ENCODE measurements at regions not wholly inside any gene's neighbourhood (a gene's known extent, or its start where the extent isn't known, plus 50 kb on each side); places are given as distances from the start of the nearest gene placed in this dataset.

DNA sequence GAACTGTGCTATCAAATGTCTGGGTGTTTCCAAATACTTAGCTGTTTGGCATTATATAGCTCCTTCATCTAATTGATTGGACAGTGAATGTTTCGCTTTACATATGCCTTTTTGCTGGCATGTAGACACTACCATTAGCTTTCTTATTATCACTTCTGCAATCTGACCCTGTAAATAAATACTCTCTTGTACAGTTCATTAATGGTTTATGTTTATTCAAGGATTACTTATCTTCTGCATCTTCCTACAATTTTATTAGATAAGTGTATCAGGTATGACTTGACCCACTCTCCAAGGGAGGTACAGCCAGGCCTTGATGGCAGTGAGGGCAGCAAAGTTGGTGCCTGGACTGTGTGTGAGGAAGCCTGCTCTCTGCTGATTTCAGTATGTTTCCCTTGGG is 614.1 kb upstream of the SETBP1 start:
- TF ChIP-seq, protein P1, sequence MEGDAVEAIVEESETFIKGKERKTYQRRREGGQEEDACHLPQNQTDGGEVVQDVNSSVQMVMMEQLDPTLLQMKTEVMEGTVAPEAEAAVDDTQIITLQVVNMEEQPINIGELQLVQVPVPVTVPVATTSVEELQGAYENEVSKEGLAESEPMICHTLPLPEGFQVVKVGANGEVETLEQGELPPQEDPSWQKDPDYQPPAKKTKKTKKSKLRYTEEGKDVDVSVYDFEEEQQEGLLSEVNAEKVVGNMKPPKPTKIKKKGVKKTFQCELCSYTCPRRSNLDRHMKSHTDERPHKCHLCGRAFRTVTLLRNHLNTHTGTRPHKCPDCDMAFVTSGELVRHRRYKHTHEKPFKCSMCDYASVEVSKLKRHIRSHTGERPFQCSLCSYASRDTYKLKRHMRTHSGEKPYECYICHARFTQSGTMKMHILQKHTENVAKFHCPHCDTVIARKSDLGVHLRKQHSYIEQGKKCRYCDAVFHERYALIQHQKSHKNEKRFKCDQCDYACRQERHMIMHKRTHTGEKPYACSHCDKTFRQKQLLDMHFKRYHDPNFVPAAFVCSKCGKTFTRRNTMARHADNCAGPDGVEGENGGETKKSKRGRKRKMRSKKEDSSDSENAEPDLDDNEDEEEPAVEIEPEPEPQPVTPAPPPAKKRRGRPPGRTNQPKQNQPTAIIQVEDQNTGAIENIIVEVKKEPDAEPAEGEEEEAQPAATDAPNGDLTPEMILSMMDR (IDR thresholded peaks at IDR 0.05; ENCODE audit: control extremely low read depth, extremely low read depth): no peak
- no peak for ATAC-seq (ENCODE audit: insufficient read depth, low FRiP score)
- Histone ChIP-seq H3K9ac (ENCODE audit: insufficient read depth in 1 of 2, low read length in 2 of 2) (no peak overlapping the region), H3K36me3 (ENCODE audit: control insufficient read depth in 4 of 4, insufficient read depth in 4 of 4, low read length in 4 of 4) (no peaks in the 10 kb centered on the region), H3K27ac (ENCODE audit: low read depth in 1 of 2, low read length in 1 of 2) (no peak overlapping the region), H3K27me3 (ENCODE audit: control insufficient read depth in 3 of 3, insufficient read depth in 3 of 3, low read length in 2 of 3) (no peaks in the 10 kb centered on the region), H3K9me3 (ENCODE audit: control insufficient read depth in 4 of 4, insufficient read depth in 3 of 4, low read length in 3 of 4) (no peaks in the 10 kb centered on the region), H3K4me3 (no peak overlapping the region), H3K4me1 (ENCODE audit: control insufficient read depth in 5 of 5, insufficient read depth in 5 of 5, low read length in 5 of 5) (peaks cover 0 to 2% (median 0%) of the 10 kb centered on the region in 5 donors)
- WGBS, 2 donors: 95 to 96% methylated on average over 1 of the region's 1 CpG
- DNase-seq: no peak

DNA sequence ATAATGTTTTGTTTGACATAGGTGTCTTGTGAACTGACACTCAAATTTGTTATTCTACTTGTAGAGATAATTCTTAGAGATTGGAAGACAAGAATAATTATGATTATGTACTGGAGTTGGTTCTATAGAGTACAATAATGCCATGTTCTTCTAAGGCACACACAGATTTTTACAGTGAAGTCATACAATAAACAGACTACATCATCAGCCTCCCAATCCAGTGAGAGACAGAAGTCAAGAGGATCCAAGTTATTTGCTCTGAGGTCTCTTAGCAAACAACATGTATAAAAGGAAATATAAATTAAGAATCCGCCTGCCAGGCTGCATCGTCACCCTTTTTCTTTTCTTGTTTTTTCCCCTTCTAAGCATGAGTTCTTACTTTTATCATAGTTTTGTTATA is 613.5 kb upstream of the SETBP1 start:
- peaks cover 0 to 2% (median 0%) of the 10 kb centered on the region in 5 donors for H3K4me1 ChIP-seq (ENCODE audit: control insufficient read depth in 5 of 5, insufficient read depth in 5 of 5, low read length in 5 of 5)
- ATAC-seq (ENCODE audit: insufficient read depth, low FRiP score): no peak
- no peak for DNase-seq
- no peaks in the 10 kb centered on the region for H3K27me3 ChIP-seq (ENCODE audit: control insufficient read depth in 3 of 3, insufficient read depth in 3 of 3, low read length in 2 of 3)
- H3K9ac ChIP-seq (ENCODE audit: insufficient read depth in 1 of 2, low read length in 2 of 2): no peak overlapping the region
- no peak overlapping the region for H3K27ac ChIP-seq (ENCODE audit: low read depth in 1 of 2, low read length in 1 of 2)
- H3K9me3 ChIP-seq (ENCODE audit: control insufficient read depth in 4 of 4, insufficient read depth in 3 of 4, low read length in 3 of 4): no peaks in the 10 kb centered on the region
- WGBS, 2 donors: 84 to 91% methylated on average over 2 of the region's 2 CpGs
- no peak overlapping the region for H3K4me3 ChIP-seq
- TF ChIP-seq, protein P1 (IDR thresholded peaks at IDR 0.05; ENCODE audit: control extremely low read depth, extremely low read depth): no peak
- H3K36me3 ChIP-seq (ENCODE audit: control insufficient read depth in 4 of 4, insufficient read depth in 4 of 4, low read length in 4 of 4): no peaks in the 10 kb centered on the region

DNA sequence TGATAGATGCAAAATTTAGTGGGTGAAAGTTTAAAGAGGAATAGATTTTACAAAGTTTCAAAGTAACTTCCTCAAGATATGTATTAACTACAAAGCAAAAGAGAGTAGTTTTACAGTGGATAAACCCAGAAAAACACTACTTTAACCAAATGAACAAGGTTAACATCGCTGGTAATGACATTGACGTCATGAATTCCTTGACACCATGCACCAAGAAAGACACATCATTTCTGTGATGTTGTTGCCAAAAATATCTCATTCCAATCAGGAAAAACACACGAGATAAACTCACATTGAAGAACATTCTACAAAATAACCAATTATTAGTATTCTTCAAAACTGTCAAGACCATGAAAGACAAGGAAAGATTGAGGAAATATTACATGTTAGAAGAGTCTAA is 605.6 kb upstream of the SETBP1 start:
- H3K36me3 ChIP-seq (ENCODE audit: control insufficient read depth in 4 of 4, insufficient read depth in 4 of 4, low read length in 4 of 4): no peaks in the 10 kb centered on the region
- H3K27me3 ChIP-seq (ENCODE audit: control insufficient read depth in 3 of 3, insufficient read depth in 3 of 3, low read length in 2 of 3): no peaks in the 10 kb centered on the region
- ATAC-seq (ENCODE audit: insufficient read depth, low FRiP score): no peak
- no peaks in the 10 kb centered on the region for H3K9me3 ChIP-seq (ENCODE audit: control insufficient read depth in 4 of 4, insufficient read depth in 3 of 4, low read length in 3 of 4)
- H3K4me3 ChIP-seq: no peak overlapping the region
- TF ChIP-seq, protein P1 (IDR thresholded peaks at IDR 0.05; ENCODE audit: control extremely low read depth, extremely low read depth): no peak
- H3K9ac ChIP-seq (ENCODE audit: insufficient read depth in 1 of 2, low read length in 2 of 2): no peak overlapping the region
- no peak overlapping the region for H3K27ac ChIP-seq (ENCODE audit: low read depth in 1 of 2, low read length in 1 of 2)
- 69 to 85% methylated on average over 3 of the region's 3 CpGs for WGBS, 2 donors
- no peak for DNase-seq
- no peaks in the 10 kb centered on the region for H3K4me1 ChIP-seq (ENCODE audit: control insufficient read depth in 5 of 5, insufficient read depth in 5 of 5, low read length in 5 of 5)

DNA sequence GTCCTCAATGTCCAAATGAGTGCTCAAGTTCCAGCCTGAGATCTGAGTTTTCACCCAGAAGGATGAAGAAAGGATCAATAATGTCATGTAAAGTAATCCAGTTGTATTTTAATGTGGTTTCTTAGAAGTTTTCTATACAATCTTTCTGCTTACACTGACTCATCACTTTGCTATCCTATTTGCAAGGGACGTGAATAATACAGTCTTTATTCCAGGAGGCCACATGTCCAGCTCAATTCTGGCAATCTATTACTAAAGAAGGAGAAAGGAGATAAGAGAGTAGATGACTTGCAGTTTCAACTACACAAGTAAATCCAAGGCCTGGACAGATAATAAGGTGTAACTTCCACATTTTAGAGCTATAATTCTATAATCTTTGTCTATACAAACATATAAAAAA is 601.1 kb upstream of the SETBP1 start:
- H3K27me3 ChIP-seq (ENCODE audit: control insufficient read depth in 3 of 3, insufficient read depth in 3 of 3, low read length in 2 of 3): no peaks in the 10 kb centered on the region
- no peaks in the 10 kb centered on the region for H3K9me3 ChIP-seq (ENCODE audit: control insufficient read depth in 4 of 4, insufficient read depth in 3 of 4, low read length in 3 of 4)
- no peaks in the 10 kb centered on the region for H3K36me3 ChIP-seq (ENCODE audit: control insufficient read depth in 4 of 4, insufficient read depth in 4 of 4, low read length in 4 of 4)
- no peak overlapping the region for H3K4me3 ChIP-seq
- H3K9ac ChIP-seq (ENCODE audit: insufficient read depth in 1 of 2, low read length in 2 of 2): no peak overlapping the region
- DNase-seq: no peak
- WGBS, 2 donors: 36 to 55% methylated on average over 1 of the region's 1 CpG
- no peak overlapping the region for H3K27ac ChIP-seq (ENCODE audit: low read depth in 1 of 2, low read length in 1 of 2)
- TF ChIP-seq, protein P1 (IDR thresholded peaks at IDR 0.05; ENCODE audit: control extremely low read depth, extremely low read depth): no peak
- H3K4me1 ChIP-seq (ENCODE audit: control insufficient read depth in 5 of 5, insufficient read depth in 5 of 5, low read length in 5 of 5): no peaks in the 10 kb centered on the region
- no peak for ATAC-seq (ENCODE audit: insufficient read depth, low FRiP score)

Measured in lung (tissue), 11 donors.